HG03565 (cell line): ENCODE measurements at regions not wholly inside any gene's neighbourhood (a gene's known extent, or its start where the extent isn't known, plus 50 kb on each side); places are given as distances from the start of the nearest gene placed in this dataset.

Source experiments
- ATAC-seq: cut with Tn5 transposase; IDR thresholded peaks from one replicate; pipeline ENCODE4 v1.9.1; 2021; ENCODE audit warnings: mild to moderate bottlenecking, moderate library complexity; ENCODE audit not compliant: unreplicated experiment

DNA sequence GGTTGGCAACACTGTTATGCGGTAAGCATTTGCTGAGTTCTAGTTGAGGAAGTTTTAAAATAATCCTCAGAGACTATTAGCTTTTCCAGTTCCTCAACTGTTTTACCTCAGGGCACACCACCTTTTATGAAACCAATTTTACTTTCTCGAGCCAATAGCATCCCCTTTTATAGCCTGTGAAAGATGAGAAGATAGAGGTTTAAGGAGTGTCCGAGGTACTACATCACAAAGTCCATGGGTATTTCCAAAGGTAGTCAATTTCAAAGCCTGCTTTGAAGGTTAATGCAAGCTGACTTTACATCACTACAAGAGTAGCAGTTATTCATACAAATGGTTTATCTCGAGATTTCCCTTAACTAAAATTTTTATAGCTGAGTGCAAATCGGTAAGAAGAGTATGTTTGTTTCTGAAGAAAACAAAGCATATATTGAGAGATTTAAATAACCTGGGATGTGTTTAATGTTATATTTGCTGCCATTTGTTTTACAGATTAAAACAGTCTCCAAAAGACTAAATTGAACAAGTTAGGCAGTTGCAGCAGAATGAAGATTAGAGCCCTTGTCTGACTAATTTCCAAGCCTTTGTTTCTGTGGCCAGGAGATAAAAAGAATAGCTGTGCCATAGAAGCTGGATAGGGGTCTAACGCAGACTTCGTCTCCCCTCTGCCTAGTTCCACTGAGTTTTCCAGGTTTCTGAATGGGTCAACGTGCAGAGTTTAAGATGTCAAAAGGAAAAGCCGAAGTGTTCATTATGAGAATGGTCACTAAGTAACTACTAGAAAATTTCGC, 74.7 kb upstream of the TRPC4 start:
- ATAC-seq, result no peak

GRCh38 chr13:37942929-37943328, 73.4 kb upstream of the TRPC4 start:
- no peak for ATAC-seq

- ATAC-seq, result no peak
Measured at GRCh38 chr13:37934339-37935191, 65.0 kb upstream of the TRPC4 start.

- ATAC-seq, result no peak
Measured at GRCh38 chr13:37929308-37929707, 59.7 kb upstream of the TRPC4 start.

DNA sequence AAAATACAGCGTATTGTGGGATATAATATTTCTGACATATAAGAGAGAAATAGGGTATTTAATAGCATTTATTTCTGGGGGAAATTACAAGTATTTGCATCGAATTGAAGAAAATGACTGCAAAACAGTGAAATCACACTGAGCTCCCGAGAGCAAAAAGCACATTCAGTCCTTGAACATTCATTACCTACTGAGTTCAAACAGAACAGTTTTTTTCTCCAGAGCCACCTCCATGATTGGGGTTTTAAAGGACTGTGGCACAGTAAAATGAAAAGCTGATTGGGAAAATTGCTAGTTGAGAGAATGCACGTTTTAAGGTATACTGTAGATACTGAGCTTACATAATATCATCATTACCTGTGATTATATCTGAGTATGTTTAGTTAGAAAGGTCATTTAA, 58.0 kb upstream of the TRPC4 start:
- ATAC-seq, result no peak

DNA sequence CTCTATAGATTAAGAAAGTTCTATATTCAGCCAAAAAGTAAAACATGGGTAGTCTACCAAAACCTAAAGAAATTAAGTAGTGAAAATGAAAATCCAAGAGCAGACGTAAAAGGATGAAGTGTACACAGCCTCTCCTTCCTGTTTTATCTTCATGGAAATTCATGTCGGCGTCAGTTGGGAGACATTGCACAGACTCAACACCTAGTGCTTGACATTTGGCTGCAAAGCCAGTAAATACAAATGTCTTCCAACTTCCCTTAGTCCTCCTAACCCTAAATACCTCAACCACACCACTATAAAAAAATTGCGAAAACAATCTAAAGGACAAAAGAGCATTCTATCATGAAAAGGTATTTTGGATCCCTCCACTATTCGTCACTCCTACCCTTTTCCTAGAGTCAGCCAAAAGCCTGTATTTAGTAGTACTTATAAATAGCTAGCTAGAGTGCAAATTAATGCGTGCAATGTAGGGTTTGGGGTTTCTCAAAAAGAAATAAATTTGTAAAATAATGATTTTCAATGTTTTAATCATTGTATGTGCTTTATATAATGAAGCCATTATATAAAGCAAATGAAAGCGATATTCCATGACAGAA, 56.4 kb upstream of the TRPC4 start:
- no peak for ATAC-seq

DNA sequence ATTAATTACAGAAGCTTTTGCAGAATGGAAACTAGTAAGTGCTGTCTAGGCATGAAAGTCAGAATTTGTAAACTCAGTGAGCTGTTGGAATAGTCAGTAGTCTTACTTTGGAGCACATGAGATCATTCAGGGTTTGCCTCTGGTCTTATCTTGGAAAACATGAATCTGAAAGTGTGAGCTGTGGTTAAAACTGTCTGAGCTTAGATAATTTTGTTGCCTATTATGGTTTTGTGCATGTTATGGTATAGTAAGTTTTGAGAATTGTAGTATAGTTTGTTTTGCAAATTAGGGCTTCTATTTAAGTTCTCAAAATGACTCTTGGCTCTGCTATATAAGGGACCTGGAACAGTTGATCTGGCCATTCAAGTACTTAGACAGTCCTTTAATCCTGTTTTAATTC, 53.7 kb upstream of the TRPC4 start:
- no peak for ATAC-seq

- no peak for ATAC-seq
Measured at GRCh38 chr13:37919329-37919880, 49.8 kb upstream of the TRPC4 start.
